ENCODE measurements at regions not wholly inside any gene's neighbourhood (a gene's known extent, or its start where the extent isn't known, plus 50 kb on each side); places are given as distances from the start of the nearest gene placed in this dataset.
"Not testable (repeated sequence)": the region's sequence is repeated elsewhere in the genome, so short reads cannot be mapped to it uniquely, and the experiment has no call there.

- DNase-seq (no peak), ATAC-seq (no peak)
- Mint-ChIP-seq H3K4me1 (no peaks in the 10 kb centered on the region), H3K36me3 (no peaks in the 10 kb centered on the region), H3K27ac (no peak overlapping the region), H3K4me3 (no peak overlapping the region), H3K9me3 (no peaks in the 10 kb centered on the region), H3K27me3 (peaks cover 14 to 45% (median 25%) of the 10 kb centered on the region in 5 donors)
- POLR2A ChIA-PET: no interaction called here
Measured at GRCh38 chr1:47491341-47491753, 53.5 kb downstream of the FOXD2 start.

GRCh38 chr1:47495176-47495713, 57.4 kb downstream of the FOXD2 start:
- Mint-ChIP-seq H3K4me1 (no peaks in the 10 kb centered on the region), H3K27me3 (peaks cover 11 to 59% (median 29%) of the 10 kb centered on the region in 5 donors), H3K36me3 (no peaks in the 10 kb centered on the region), H3K9me3 (no peaks in the 10 kb centered on the region), H3K4me3 (no peak overlapping the region), H3K27ac (no peak overlapping the region)
- ATAC-seq: no peak
- DNase-seq: no peak
- POLR2A ChIA-PET: no interaction called here

GRCh38 chr1:47498551-47498950, 60.7 kb downstream of the FOXD2 start:
- DNase-seq: no peak
- Mint-ChIP-seq H3K4me1 (no peaks in the 10 kb centered on the region), H3K27me3 (peaks cover 30 to 68% (median 35%) of the 10 kb centered on the region in 5 donors), H3K9me3 (peaks cover 0 to 4% (median 0%) of the 10 kb centered on the region in 9 donors), H3K4me3 (no peak overlapping the region), H3K36me3 (peaks cover 0 to 5% (median 0%) of the 10 kb centered on the region in 3 donors), H3K27ac (no peak overlapping the region)
- ATAC-seq: no peak
- POLR2A ChIA-PET: no interaction called here

GRCh38 chr1:47501069-47501468, 63.2 kb downstream of the FOXD2 start:
- Mint-ChIP-seq H3K4me1 (no peaks in the 10 kb centered on the region), H3K4me3 (no peak overlapping the region), H3K9me3 (peaks cover 0 to 17% (median 2%) of the 10 kb centered on the region in 9 donors), H3K27ac (no peak overlapping the region), H3K27me3 (peaks cover 40 to 80% (median 52%) of the 10 kb centered on the region in 5 donors), H3K36me3 (peaks cover 0 to 16% (median 0%) of the 10 kb centered on the region in 3 donors)
- DNase-seq: no peak
- no peak for ATAC-seq
- POLR2A ChIA-PET: no interaction called here

GRCh38 chr1:47502746-47503370, 65.0 kb downstream of the FOXD2 start:
- ATAC-seq (no peak), DNase-seq (no peak)
- peaks cover 50 to 78% (median 62%) of the 10 kb centered on the region in 5 donors for H3K27me3 Mint-ChIP-seq
- H3K36me3 Mint-ChIP-seq: peaks cover 0 to 19% (median 2%) of the 10 kb centered on the region in 3 donors
- H3K9me3 Mint-ChIP-seq: peaks cover 0 to 17% (median 2%) of the 10 kb centered on the region in 9 donors
- peak overlapping the region in 1 of 10 donors; percentile 6 for H3K4me3 Mint-ChIP-seq
- POLR2A ChIA-PET: no interaction called here
- H3K27ac Mint-ChIP-seq: no peak overlapping the region
- H3K4me1 Mint-ChIP-seq: no peaks in the 10 kb centered on the region

GRCh38 chr1:47504840-47505239, 67.0 kb downstream of the FOXD2 start:
- H3K4me1 Mint-ChIP-seq, H3K27ac Mint-ChIP-seq, ATAC-seq, POLR2A ChIA-PET, DNase-seq, H3K4me3 Mint-ChIP-seq: not testable (repeated sequence)
- Mint-ChIP-seq H3K9me3 (peaks cover 0 to 17% (median 2%) of the 10 kb centered on the region in 9 donors), H3K27me3 (peaks cover 51 to 80% (median 67%) of the 10 kb centered on the region in 5 donors), H3K36me3 (peaks cover 0 to 19% (median 2%) of the 10 kb centered on the region in 3 donors)

GRCh38 chr1:47505267-47505666, 67.4 kb downstream of the FOXD2 start:
- POLR2A ChIA-PET: no interaction called here
- Mint-ChIP-seq H3K27ac (no peak overlapping the region), H3K36me3 (peaks cover 0 to 19% (median 2%) of the 10 kb centered on the region in 3 donors), H3K4me3 (peak overlapping the region in 1 of 10 donors; percentile 1), H3K9me3 (peaks cover 0 to 17% (median 2%) of the 10 kb centered on the region in 9 donors), H3K4me1 (peaks cover 0 to 4% (median 3%) of the 10 kb centered on the region in 4 donors), H3K27me3 (peaks cover 51 to 84% (median 68%) of the 10 kb centered on the region in 5 donors)
- no peak for ATAC-seq
- no peak for DNase-seq

- H3K4me3 Mint-ChIP-seq: no peak overlapping the region
- ATAC-seq: no peak
- POLR2A ChIA-PET: no interaction called here
- no peak for DNase-seq
- H3K36me3 Mint-ChIP-seq: peaks cover 0 to 19% (median 2%) of the 10 kb centered on the region in 3 donors
- peaks cover 0 to 4% (median 3%) of the 10 kb centered on the region in 4 donors for H3K4me1 Mint-ChIP-seq
- peaks cover 49 to 83% (median 68%) of the 10 kb centered on the region in 5 donors for H3K27me3 Mint-ChIP-seq
- H3K27ac Mint-ChIP-seq: no peak overlapping the region
- H3K9me3 Mint-ChIP-seq: peaks cover 0 to 17% (median 2%) of the 10 kb centered on the region in 9 donors
Measured at GRCh38 chr1:47506053-47506452, 68.2 kb downstream of the FOXD2 start.

- POLR2A ChIA-PET: no interaction called here
- Mint-ChIP-seq H3K27me3 (peaks cover 47 to 81% (median 72%) of the 10 kb centered on the region in 5 donors), H3K27ac (no peak overlapping the region), H3K36me3 (peaks cover 0 to 19% (median 2%) of the 10 kb centered on the region in 3 donors), H3K4me1 (peaks cover 0 to 4% (median 3%) of the 10 kb centered on the region in 4 donors), H3K9me3 (peaks cover 0 to 17% (median 2%) of the 10 kb centered on the region in 9 donors), H3K4me3 (peak overlapping the region in 9 of 10 donors; percentile 5 to 65 (median 50))
- DNase-seq (no peak), ATAC-seq (no peak)
Measured at GRCh38 chr1:47507144-47507543, 69.3 kb downstream of the FOXD2 start.

GRCh38 chr1:47507881-47508701, 70.2 kb downstream of the FOXD2 start:
- peaks cover 0 to 4% (median 3%) of the 10 kb centered on the region in 4 donors for H3K4me1 Mint-ChIP-seq
- DNase-seq: peak in 2 of 10 donors; percentile 5 to 10
- peaks cover 50 to 85% (median 72%) of the 10 kb centered on the region in 5 donors for H3K27me3 Mint-ChIP-seq
- H3K36me3 Mint-ChIP-seq: peaks cover 0 to 26% (median 2%) of the 10 kb centered on the region in 3 donors
- POLR2A ChIA-PET: no interaction called here
- ATAC-seq: peak; percentile 64 to 68
- no peak overlapping the region for H3K27ac Mint-ChIP-seq
- peak overlapping the region; percentile 63 to 85 (median 79) for H3K4me3 Mint-ChIP-seq
- peaks cover 0 to 19% (median 2%) of the 10 kb centered on the region in 9 donors for H3K9me3 Mint-ChIP-seq

GRCh38 chr1:47508702-47509431, 71.0 kb downstream of the FOXD2 start:
- peaks cover 0 to 20% (median 2%) of the 10 kb centered on the region in 9 donors for H3K9me3 Mint-ChIP-seq
- peaks cover 44 to 84% (median 66%) of the 10 kb centered on the region in 5 donors for H3K27me3 Mint-ChIP-seq
- peaks cover 0 to 4% (median 3%) of the 10 kb centered on the region in 4 donors for H3K4me1 Mint-ChIP-seq
- DNase-seq: peak in 1 of 10 donors; percentile 4
- peak in 1 of 2 donors; percentile 46 for ATAC-seq
- POLR2A ChIA-PET: no interaction called here
- H3K4me3 Mint-ChIP-seq: peak overlapping the region; percentile 63 to 85 (median 79)
- no peak overlapping the region for H3K27ac Mint-ChIP-seq
- peaks cover under 1 to 20% (median 2%) of the 10 kb centered on the region in 3 donors for H3K36me3 Mint-ChIP-seq

- Mint-ChIP-seq H3K36me3 (peaks cover 2 to 22% (median 2%) of the 10 kb centered on the region in 3 donors), H3K4me1 (peaks cover 0 to 4% (median 3%) of the 10 kb centered on the region in 4 donors), H3K4me3 (no peak overlapping the region), H3K9me3 (peaks cover 0 to 24% (median 7%) of the 10 kb centered on the region in 9 donors), H3K27ac (no peak overlapping the region), H3K27me3 (peaks cover 49 to 88% (median 65%) of the 10 kb centered on the region in 5 donors)
- DNase-seq (no peak), ATAC-seq (no peak)
- POLR2A ChIA-PET: no interaction called here
Measured at GRCh38 chr1:47510282-47510811, 72.5 kb downstream of the FOXD2 start.

All from naive thymus-derived CD8-positive, alpha-beta T cell (primary cell).